Breast epithelium (tissue), 3 donors: ENCODE measurements at regions not wholly inside any gene's neighbourhood (a gene's known extent, or its start where the extent isn't known, plus 50 kb on each side); places are given as distances from the start of the nearest gene placed in this dataset.

Experiments used
- CTCF ChIP-seq, 3 donors: fragments of 450-650 bp; IDR thresholded peaks; one replicate each; pipeline ENCODE4 v1.5.1; 2016 to 2017; ENCODE audit warnings: antibody characterized with exemption in 3 of 3, mild to moderate bottlenecking in 3 of 3, moderate library complexity in 3 of 3
- POLR2A ChIP-seq: fragments of 450-650 bp; IDR thresholded peaks from one replicate; pipeline ENCODE4 v1.6.1; 2016; ENCODE audit warnings: antibody characterized with exemption, mild to moderate bottlenecking, moderate library complexity

GRCh38 chr4:43716721-43717395 lies 731.8 kb downstream of the KCTD8 start:
- no peak for TF ChIP-seq POLR2A
- no peak for TF ChIP-seq CTCF (IDR thresholded peaks at IDR 0.05)
